ENCODE measurements at regions not wholly inside any gene's neighbourhood (a gene's known extent, or its start where the extent isn't known, plus 50 kb on each side); places are given as distances from the start of the nearest gene placed in this dataset.

DNA sequence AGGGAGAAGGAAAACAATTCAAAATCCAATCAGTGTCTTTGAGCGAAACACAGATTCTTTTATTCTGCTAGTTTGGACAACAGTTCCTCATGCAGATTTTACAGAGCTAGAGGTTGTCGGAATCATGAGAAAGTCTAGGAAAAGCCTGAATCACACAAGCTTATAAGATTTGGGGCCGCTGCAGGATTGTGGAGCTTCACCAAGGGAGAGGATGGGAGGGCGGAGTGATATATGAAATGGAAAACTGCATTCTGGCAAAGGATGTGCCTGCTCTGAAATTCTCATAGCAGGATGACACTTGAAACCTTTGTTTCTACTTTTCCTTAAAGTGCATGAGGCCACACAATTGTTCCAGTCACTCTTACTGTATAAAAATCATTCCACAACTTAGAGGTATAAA, 134.3 kb downstream of the OR2K2 start:
- TF ChIP-seq, protein P1, sequence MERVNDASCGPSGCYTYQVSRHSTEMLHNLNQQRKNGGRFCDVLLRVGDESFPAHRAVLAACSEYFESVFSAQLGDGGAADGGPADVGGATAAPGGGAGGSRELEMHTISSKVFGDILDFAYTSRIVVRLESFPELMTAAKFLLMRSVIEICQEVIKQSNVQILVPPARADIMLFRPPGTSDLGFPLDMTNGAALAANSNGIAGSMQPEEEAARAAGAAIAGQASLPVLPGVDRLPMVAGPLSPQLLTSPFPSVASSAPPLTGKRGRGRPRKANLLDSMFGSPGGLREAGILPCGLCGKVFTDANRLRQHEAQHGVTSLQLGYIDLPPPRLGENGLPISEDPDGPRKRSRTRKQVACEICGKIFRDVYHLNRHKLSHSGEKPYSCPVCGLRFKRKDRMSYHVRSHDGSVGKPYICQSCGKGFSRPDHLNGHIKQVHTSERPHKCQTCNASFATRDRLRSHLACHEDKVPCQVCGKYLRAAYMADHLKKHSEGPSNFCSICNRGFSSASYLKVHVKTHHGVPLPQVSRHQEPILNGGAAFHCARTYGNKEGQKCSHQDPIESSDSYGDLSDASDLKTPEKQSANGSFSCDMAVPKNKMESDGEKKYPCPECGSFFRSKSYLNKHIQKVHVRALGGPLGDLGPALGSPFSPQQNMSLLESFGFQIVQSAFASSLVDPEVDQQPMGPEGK (CRISPR knock-in tag; IDR thresholded peaks at IDR 0.05; ENCODE audit: borderline replicate concordance): no peak
- TF ChIP-seq BACH2 (CRISPR knock-in tag; IDR thresholded peaks at IDR 0.05; ENCODE audit: borderline replicate concordance) (no peak), TCF4 (CRISPR knock-in tag; IDR thresholded peaks at IDR 0.05; ENCODE audit: borderline replicate concordance) (no peak), SNAI2 (CRISPR knock-in tag; IDR thresholded peaks at IDR 0.05) (no peak), ESRRG (CRISPR knock-in tag; IDR thresholded peaks at IDR 0.05) (no peak), ZFP30 (CRISPR knock-in tag; IDR thresholded peaks at IDR 0.05) (no peak), ARNTL (CRISPR knock-in tag; IDR thresholded peaks at IDR 0.05; ENCODE audit: borderline replicate concordance, low read depth) (no peak), ZFP3 (CRISPR knock-in tag; IDR thresholded peaks at IDR 0.05) (no peak), RARB (CRISPR knock-in tag; IDR thresholded peaks at IDR 0.05) (no peak), OSR1 (CRISPR knock-in tag; IDR thresholded peaks at IDR 0.05) (no peak), CSDC2 (CRISPR knock-in tag; IDR thresholded peaks at IDR 0.05) (no peak), POU6F1 (CRISPR knock-in tag; IDR thresholded peaks at IDR 0.05; ENCODE audit: borderline replicate concordance, low read depth) (no peak)
- TF ChIP-seq, protein P2, sequence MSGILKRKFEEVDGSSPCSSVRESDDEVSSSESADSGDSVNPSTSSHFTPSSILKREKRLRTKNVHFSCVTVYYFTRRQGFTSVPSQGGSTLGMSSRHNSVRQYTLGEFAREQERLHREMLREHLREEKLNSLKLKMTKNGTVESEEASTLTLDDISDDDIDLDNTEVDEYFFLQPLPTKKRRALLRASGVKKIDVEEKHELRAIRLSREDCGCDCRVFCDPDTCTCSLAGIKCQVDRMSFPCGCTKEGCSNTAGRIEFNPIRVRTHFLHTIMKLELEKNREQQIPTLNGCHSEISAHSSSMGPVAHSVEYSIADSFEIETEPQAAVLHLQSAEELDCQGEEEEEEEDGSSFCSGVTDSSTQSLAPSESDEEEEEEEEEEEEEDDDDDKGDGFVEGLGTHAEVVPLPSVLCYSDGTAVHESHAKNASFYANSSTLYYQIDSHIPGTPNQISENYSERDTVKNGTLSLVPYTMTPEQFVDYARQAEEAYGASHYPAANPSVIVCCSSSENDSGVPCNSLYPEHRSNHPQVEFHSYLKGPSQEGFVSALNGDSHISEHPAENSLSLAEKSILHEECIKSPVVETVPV (CRISPR knock-in tag; IDR thresholded peaks at IDR 0.05): no peak

Data from SK-N-SH treated with all-trans-retinoic acid at 6 μM for 48 hours (cell line).